GM23248 (cell line): ENCODE measurements at regions not wholly inside any gene's neighbourhood (a gene's known extent, or its start where the extent isn't known, plus 50 kb on each side); places are given as distances from the start of the nearest gene placed in this dataset.

Experiments
- DNase-seq: peaks from one replicate; pipeline ENCODE4 v3.0.0-alpha.2; 2015
- H2AFZ ChIP-seq: fragments of 200-600 bp; sonication (generic); 2 replicates; pipeline ENCODE4 v1.6.1; 2016; ENCODE audit warnings: antibody characterized with exemption
- H3F3A ChIP-seq: fragments of 200-600 bp; sonication (generic); 2 replicates; pipeline ENCODE4 v1.6.1; 2016; ENCODE audit warnings: mild to moderate bottlenecking, antibody characterized with exemption, mixed run types; ENCODE audit not compliant: insufficient read depth
- H3K27ac ChIP-seq: fragments of 200-600 bp; sonication (generic); 2 replicates; pipeline ENCODE4 v1.5.1; 2016; ENCODE audit warnings: mild to moderate bottlenecking
- H3K27me3 ChIP-seq: fragments of 200-600 bp; sonication (generic); replicated peaks from 2 replicates; pipeline ENCODE4 v1.6.1; 2016; ENCODE audit warnings: mild to moderate bottlenecking; ENCODE audit not compliant: insufficient read depth
- H3K36me3 ChIP-seq: fragments of 200-600 bp; sonication (generic); 2 replicates; pipeline ENCODE4 v1.6.1; 2016; ENCODE audit warnings: low read depth, mild to moderate bottlenecking
- H3K4me1 ChIP-seq: fragments of 200-600 bp; sonication (generic); 2 replicates; pipeline ENCODE4 v1.6.1; 2016; ENCODE audit warnings: mild to moderate bottlenecking; ENCODE audit not compliant: insufficient read depth
- H3K4me2 ChIP-seq: fragments of 200-600 bp; sonication (generic); one replicate; pipeline ENCODE4 v1.6.1; 2016; ENCODE audit warnings: mild to moderate bottlenecking; ENCODE audit not compliant: unreplicated experiment
- H3K4me3 ChIP-seq: fragments of 200-600 bp; sonication (generic); 2 replicates; pipeline ENCODE4 v1.5.1; 2016; ENCODE audit warnings: mild to moderate bottlenecking
- H3K79me2 ChIP-seq: fragments of 200-600 bp; sonication (generic); 2 replicates; pipeline ENCODE4 v1.6.1; 2016; ENCODE audit warnings: mild to moderate bottlenecking; ENCODE audit not compliant: insufficient read depth
- H3K9ac ChIP-seq: fragments of 200-600 bp; sonication (generic); 2 replicates; pipeline ENCODE4 v1.6.1; 2016; ENCODE audit warnings: mild to moderate bottlenecking
- H3K9me2 ChIP-seq: fragments of 200-600 bp; sonication (generic); 2 replicates; pipeline ENCODE4 v1.6.1; 2016; ENCODE audit warnings: mixed run types, mild to moderate bottlenecking, moderate library complexity; ENCODE audit not compliant: insufficient read depth
- H3K9me3 ChIP-seq: fragments of 200-600 bp; sonication (generic); one replicate; pipeline ENCODE4 v1.6.1; 2017; ENCODE audit warnings: low read depth
- H4K20me1 ChIP-seq: fragments of 200-600 bp; sonication (generic); 2 replicates; pipeline ENCODE4 v1.6.0; 2016; ENCODE audit not compliant: insufficient read depth
- EZH2 ChIP-seq: fragments of 200-600 bp; sonication (generic); IDR thresholded peaks from 2 replicates; pipeline ENCODE4 v1.6.1; 2018; ENCODE audit warnings: antibody characterized with exemption, mild to moderate bottlenecking; ENCODE audit not compliant: insufficient read depth, poor library complexity, severe bottlenecking
- EZH2phosphoT487 ChIP-seq: fragments of 200-600 bp; sonication (generic); IDR thresholded peaks from 2 replicates; pipeline ENCODE4 v1.6.1; 2018; ENCODE audit warnings: antibody characterized with exemption, moderate library complexity, mild to moderate bottlenecking, low read depth; ENCODE audit not compliant: insufficient read depth
- WGBS, 2 experiments: methylation state at CpG; one replicate each; pipeline ENCODE4 v1.1.6; 2015 to 2017; ENCODE audit warnings: low lambda C conversion rate in 2 of 2, low coverage in 1 of 2; ENCODE audit errors: missing lambda C conversion rate in 2 of 2; 5-methylcytosine and 5-hydroxymethylcytosine counted together
- in situ Hi-C: fragments of 300-500 bp; cut with MboI; formaldehyde crosslinking; loops from 2 replicates; pipeline ENCODE4 v1.15.0; 2020

- peaks cover 4% of the 10 kb centered on the region for H3K9me3 ChIP-seq
- H3K36me3 ChIP-seq = no peaks in the 10 kb centered on the region
- H2AFZ ChIP-seq = no peak overlapping the region
- H4K20me1 ChIP-seq = no peaks in the 10 kb centered on the region
- in situ Hi-C loops = no loop called here
- no peak overlapping the region for H3K4me3 ChIP-seq
- 83 to 87% methylated on average over 4 of the region's 4 CpGs for WGBS, 2 experiments
- H3K9ac ChIP-seq = no peak overlapping the region
- H3K4me2 ChIP-seq = no peak overlapping the region
- no peaks in the 10 kb centered on the region for H3F3A ChIP-seq
- no peak for TF ChIP-seq EZH2phosphoT487
- no peak for TF ChIP-seq EZH2
- peaks cover 77% of the 10 kb centered on the region for H3K27me3 ChIP-seq
- no peaks in the 10 kb centered on the region; the same call in 1 of the 2 replicates for H3K4me1 ChIP-seq
- DNase-seq = no peak
- no peak overlapping the region for H3K27ac ChIP-seq
- H3K79me2 ChIP-seq = no peaks in the 10 kb centered on the region
- no peaks in the 10 kb centered on the region for H3K9me2 ChIP-seq
Measured at GRCh38 chr4:26101011-26101410, 187.0 kb downstream of the SMIM20 start.

GRCh38 chr4:26104056-26104685, 190.2 kb downstream of the SMIM20 start:
- H4K20me1 ChIP-seq = no peaks in the 10 kb centered on the region
- no peaks in the 10 kb centered on the region for H3K79me2 ChIP-seq

GRCh38 chr4:26105337-26105736, 191.3 kb downstream of the SMIM20 start:
- Histone ChIP-seq H3F3A (no peaks in the 10 kb centered on the region), H3K27me3 (peaks cover 72% of the 10 kb centered on the region), H3K27ac (no peak overlapping the region), H3K4me2 (no peak overlapping the region), H2AFZ (no peak overlapping the region), H3K9me3 (no peaks in the 10 kb centered on the region), H4K20me1 (no peaks in the 10 kb centered on the region), H3K4me1 (no peaks in the 10 kb centered on the region; the same call in 1 of the 2 replicates), H3K79me2 (no peaks in the 10 kb centered on the region), H3K4me3 (no peak overlapping the region), H3K9me2 (no peaks in the 10 kb centered on the region), H3K9ac (no peak overlapping the region), H3K36me3 (no peaks in the 10 kb centered on the region)
- 29 to 34% methylated on average over 2 of the region's 2 CpGs for WGBS, 2 experiments
- in situ Hi-C loops = no loop called here
- TF ChIP-seq EZH2phosphoT487 = no peak
- TF ChIP-seq EZH2 = no peak
- DNase-seq = no peak

More at GRCh38 chr4:26104056-26104685, 190.2 kb downstream of the SMIM20 start:
- no peaks in the 10 kb centered on the region for H3K36me3 ChIP-seq
- TF ChIP-seq EZH2 (no peak), EZH2phosphoT487 (no peak)
- no peak overlapping the region for H2AFZ ChIP-seq
- H3K27me3 ChIP-seq = peaks cover 74% of the 10 kb centered on the region
- H3K9me3 ChIP-seq = peaks cover 4% of the 10 kb centered on the region
- no peak overlapping the region for H3K4me2 ChIP-seq
- no peaks in the 10 kb centered on the region for H3K9me2 ChIP-seq
- 73 to 79% methylated on average over 3 of the region's 3 CpGs for WGBS, 2 experiments
- H3F3A ChIP-seq = no peaks in the 10 kb centered on the region
- in situ Hi-C loops = no loop called here
- no peak overlapping the region for H3K27ac ChIP-seq
- no peaks in the 10 kb centered on the region; the same call in 1 of the 2 replicates for H3K4me1 ChIP-seq
- no peak overlapping the region for H3K4me3 ChIP-seq
- no peak for DNase-seq
- H3K9ac ChIP-seq = no peak overlapping the region

- Histone ChIP-seq H3K27ac (no peak overlapping the region), H2AFZ (no peak overlapping the region), H3K4me1 (no peaks in the 10 kb centered on the region; the same call in 1 of the 2 replicates), H3K27me3 (peaks cover 70% of the 10 kb centered on the region), H4K20me1 (no peaks in the 10 kb centered on the region), H3K9me3 (no peaks in the 10 kb centered on the region), H3K9ac (no peak overlapping the region), H3F3A (no peaks in the 10 kb centered on the region), H3K9me2 (no peaks in the 10 kb centered on the region), H3K4me3 (no peak overlapping the region), H3K79me2 (no peaks in the 10 kb centered on the region), H3K36me3 (no peaks in the 10 kb centered on the region), H3K4me2 (no peak overlapping the region)
- no peak for TF ChIP-seq EZH2phosphoT487
- DNase-seq = peak; percentile 71
- 51 to 59% methylated on average over 7 of the region's 7 CpGs for WGBS, 2 experiments
- in situ Hi-C loops = no loop called here
Measured at GRCh38 chr4:26105815-26106699, 192.0 kb downstream of the SMIM20 start.
